Heart left ventricle (tissue), 16 donors: ENCODE measurements at regions not wholly inside any gene's neighbourhood (a gene's known extent, or its start where the extent isn't known, plus 50 kb on each side); places are given as distances from the start of the nearest gene placed in this dataset.

Source experiments
- ATAC-seq, 4 donors: fragments of 200-7000 bp; cut with Tn5 transposase; one replicate each; pipeline ENCODE4 v1.9.1; 2020 to 2022; ENCODE audit warnings: moderate library complexity in 4 of 4, mild to moderate bottlenecking in 3 of 4, moderate number of reproducible peaks in 1 of 4
- DNase-seq, 5 donors: peaks; one replicate each; pipeline ENCODE4 v3.0.0-alpha.2; 2020
- H3K27ac ChIP-seq, 12 donors: fragments of 200-600 bp; sonication (generic) in 4 of 12; one replicate each; pipeline versions ENCODE4 v1.5.0 to v1.8.0; 2016 to 2022; ENCODE audit warnings: mild to moderate bottlenecking in 2 of 12
- H3K27me3 ChIP-seq, 9 donors: fragments of 200-600 bp; sonication (generic) in 2 of 9; one replicate each; pipeline versions ENCODE4 v1.5.1 to v1.8.0; 2016 to 2022; ENCODE audit warnings: mild to moderate bottlenecking in 3 of 9
- H3K36me3 ChIP-seq, 9 donors: fragments of 200-600 bp; sonication (generic) in 2 of 9; one replicate each; pipeline versions ENCODE4 v1.5.0 to v1.8.0; 2018 to 2022; ENCODE audit warnings: mild to moderate bottlenecking in 2 of 9
- H3K4me1 ChIP-seq, 12 donors: fragments of 200-600 bp; sonication (generic) in 4 of 12; one replicate each; pipeline versions ENCODE4 v1.5.0 to v1.8.0; 2016 to 2022; ENCODE audit warnings: mild to moderate bottlenecking in 3 of 12
- H3K4me3 ChIP-seq, 12 donors: fragments of 200-600 bp; sonication (generic) in 4 of 12; one replicate each; pipeline versions ENCODE4 v1.5.0 to v1.8.0; 2017 to 2022; ENCODE audit warnings: mild to moderate bottlenecking in 9 of 12, moderate library complexity in 4 of 12
- H3K9me3 ChIP-seq, 12 donors: fragments of 200-600 bp; sonication (generic) in 4 of 12; one replicate each; pipeline versions ENCODE4 v1.5.0 to v1.8.0; 2016 to 2022; ENCODE audit warnings: mild to moderate bottlenecking in 1 of 12
- CTCF ChIP-seq, 12 donors: fragments of 200-600 bp; sonication (generic) in 4 of 12; IDR thresholded peaks; one replicate each; pipeline versions ENCODE4 v1.5.0 to v1.8.0; 2018 to 2022; ENCODE audit warnings: antibody characterized with exemption in 12 of 12, mild to moderate bottlenecking in 5 of 12
- POLR2A ChIP-seq, 2 donors: fragments of 450-650 bp; IDR thresholded peaks; one replicate each; pipeline ENCODE4 v1.6.1; 2017; ENCODE audit warnings: antibody characterized with exemption in 2 of 2, mild to moderate bottlenecking in 2 of 2, moderate library complexity in 2 of 2
- WGBS, 4 donors: extraction: QIAGEN DNeasy Blood & Tissue Kit in 2 of 4; methylation state at CpG; one replicate each; pipeline versions ENCODE4 v1.1.5 to v1.1.7; 2013 to 2018; 5-methylcytosine and 5-hydroxymethylcytosine counted together
- intact Hi-C, 10 donors: fragments of 100-400 bp; cut with DNase I; formaldehyde crosslinking; loops; one replicate each; pipeline versions ENCODE4 v1.11.1 to v1.14.2; 2022
- donor health status: ischemic (EF 13 %, LVEDD 7.1; RV severe dilation, severe dysfunction).
- donor health status: healthy with polysubstance abuse.
- donor health status: DM: no; HTN: yes; CAD: no.
- donor health status: DM: no; HTN: no; CAD: no.
- donor health status: ischemic (EF 25% LVEDD 6.9; RV normal size, moderate dysfunction).
- donor health status: ischemic (EF 25% LVEDD 5.7; RV mildly dilated, moderate dysfunction).
- donor health status: healthy.
- donor health status: DM: yes; HTN: yes; CAD: no.
- donor health status: ischemic (EF 35%, LVEDD 5.7; RV mildly dilated, moderate dysfunction).
- donor health status: nonischemic (EF 11% LVEDD 7.7; RV severe dilation, severe dysfunction).
- donor health status: DM: yes; HTN: yes; CAD: no.
- donor health status: PGD.
- donor health status: ischemic (EF 29% LVEDD 5.4; RV normal size, mild dysfunction).
- donor health status: nonischemic (EF 23%, LVEDD 6.1; RV moderate dilation, normal function).

GRCh38 chr3:194930377-194931204, 244.9 kb downstream of the FAM43A start:
- no peaks in the 10 kb centered on the region for H3K36me3 ChIP-seq
- 39 to 49% (median 43%) methylated on average over 9 of the region's 9 CpGs for WGBS, 4 donors
- peak overlapping the region; percentile 56 to 89 (median 74) for H3K27ac ChIP-seq
- H3K9me3 ChIP-seq: peaks cover 0 to 3% (median 0%) of the 10 kb centered on the region in 12 donors
- no peaks in the 10 kb centered on the region for H3K27me3 ChIP-seq
- H3K4me3 ChIP-seq: no peak overlapping the region
- DNase-seq (peak in 4 of 5 donors; percentile 49 to 70 (median 58)), ATAC-seq (peak; percentile 62 to 86 (median 78))
- H3K4me1 ChIP-seq: peaks cover 12 to 58% (median 32%) of the 10 kb centered on the region in 12 donors
- TF ChIP-seq POLR2A (IDR thresholded peaks at IDR 0.05) (no peak), CTCF (IDR thresholded peaks at IDR 0.05) (no peak)
- intact Hi-C loops: loop anchor here in 6 of 10 donors (5.0 to 10.0 kb wide), 4 partner anchors 46 to 156 kb away; no protein-coding TSS in a partner anchor

- H3K4me1 ChIP-seq: peaks cover 12 to 51% (median 32%) of the 10 kb centered on the region in 12 donors
- WGBS, 4 donors: 46 to 56% (median 52%) methylated on average over 4 of the region's 4 CpGs
- intact Hi-C loops: loop anchor here in 6 of 10 donors (5.0 to 10.0 kb wide), 4 partner anchors 47 to 157 kb away; no protein-coding TSS in a partner anchor
- TF ChIP-seq CTCF (IDR thresholded peaks at IDR 0.05) (no peak), POLR2A (IDR thresholded peaks at IDR 0.05) (no peak)
- DNase-seq (no peak), ATAC-seq (no peak)
- H3K4me3 ChIP-seq: no peak overlapping the region
- no peaks in the 10 kb centered on the region for H3K36me3 ChIP-seq
- H3K27me3 ChIP-seq: no peaks in the 10 kb centered on the region
- H3K27ac ChIP-seq: peak overlapping the region; percentile 56 to 89 (median 74)
- H3K9me3 ChIP-seq: peaks cover 0 to 3% (median 0%) of the 10 kb centered on the region in 12 donors
These were observed 245.7 kb downstream of the FAM43A start for GRCh38 chr3:194931347-194931746.

GRCh38 chr3:194931865-194932264, 246.2 kb downstream of the FAM43A start:
- Histone ChIP-seq H3K27ac (peak overlapping the region; percentile 56 to 89 (median 74)), H3K4me1 (peaks cover 12 to 51% (median 32%) of the 10 kb centered on the region in 12 donors), H3K4me3 (no peak overlapping the region), H3K27me3 (no peaks in the 10 kb centered on the region), H3K36me3 (no peaks in the 10 kb centered on the region), H3K9me3 (peaks cover 0 to 3% (median 0%) of the 10 kb centered on the region in 12 donors)
- 65 to 72% (median 67%) methylated on average over 2 of the region's 2 CpGs for WGBS, 4 donors
- intact Hi-C loops: loop anchor here in 6 of 10 donors (5.0 to 10.0 kb wide), 4 partner anchors 47 to 157 kb away; no protein-coding TSS in a partner anchor
- no peak for TF ChIP-seq CTCF (IDR thresholded peaks at IDR 0.05)
- TF ChIP-seq POLR2A (IDR thresholded peaks at IDR 0.05): no peak
- ATAC-seq: no peak
- no peak for DNase-seq

GRCh38 chr3:194933465-194933864, 247.8 kb downstream of the FAM43A start:
- intact Hi-C loops: loop anchor here in 6 of 10 donors (5.0 to 10.0 kb wide), 4 partner anchors 49 to 159 kb away; no protein-coding TSS in a partner anchor
- H3K27ac ChIP-seq: no peak overlapping the region
- ATAC-seq: no peak
- H3K36me3 ChIP-seq: no peaks in the 10 kb centered on the region
- peaks cover 0 to 3% (median 0%) of the 10 kb centered on the region in 12 donors for H3K9me3 ChIP-seq
- no peak for DNase-seq
- H3K4me1 ChIP-seq: peaks cover 12 to 40% (median 30%) of the 10 kb centered on the region in 12 donors
- no peak overlapping the region for H3K4me3 ChIP-seq
- H3K27me3 ChIP-seq: no peaks in the 10 kb centered on the region
- 81 to 94% (median 90%) methylated on average over 5 of the region's 5 CpGs for WGBS, 4 donors
- no peak for TF ChIP-seq CTCF (IDR thresholded peaks at IDR 0.05)
- no peak for TF ChIP-seq POLR2A (IDR thresholded peaks at IDR 0.05)
